Endothelial cell of umbilical vein (primary cell): ENCODE measurements at regions not wholly inside any gene's neighbourhood (a gene's known extent, or its start where the extent isn't known, plus 50 kb on each side); places are given as distances from the start of the nearest gene placed in this dataset.

ENCODE experiments used
- BruUV-seq: library from RNA; stranded (reverse); fragments of 400-500 nt; replicated peaks from 2 replicates; lab custom pipeline; 2021; lab: Mats Ljungman, UMichigan
- CTCF ChIA-PET: fragments of 300-600, 350-600 bp; sonication (Branson Sonifier 250); formaldehyde crosslinking; loops from one replicate; lab custom pipeline; 2021; ENCODE audit warnings: antibody characterized with exemption, inconsistent platforms; lab: Charles Lee
- POLR2A ChIA-PET: fragments of 300-600, 350-600 bp; sonication (Branson Sonifier 250); formaldehyde crosslinking; loops from one replicate; lab custom pipeline; 2021; ENCODE audit warnings: antibody characterized with exemption, inconsistent platforms; lab: Charles Lee
- DNase-seq: peaks from one replicate; pipeline ENCODE4 v3.0.0-alpha.2; 2011; ENCODE audit warnings: low read depth, low spot score
- FAIRE-seq: peaks from 2 replicates; lab custom pipeline; 2011; peaks lifted over from hg19 to GRCh38; lab: Jason Lieb, UNC
- H2AFZ ChIP-seq: 2 replicates; pipeline ENCODE4 v1.6.0; 2012; ENCODE audit warnings: low read depth, low read length, control low read depth, inconsistent platforms
- H3K27ac ChIP-seq: 2 replicates; pipeline ENCODE4 v1.5.1; 2011; ENCODE audit warnings: low read depth, mild to moderate bottlenecking, control low read depth, low read length, moderate library complexity; ENCODE audit not compliant: insufficient read depth
- H3K27me3 ChIP-seq, 2 experiments: 2 replicates each; pipeline versions ENCODE4 v1.6.0 to v1.6.1; 2011; ENCODE audit warnings: low read length in 2 of 2, mixed read lengths in 1 of 2; ENCODE audit not compliant: control insufficient read depth in 2 of 2, insufficient read depth in 2 of 2
- H3K36me3 ChIP-seq, 2 experiments: 2 replicates in 1 of 2; 3 replicates in 1 of 2; pipeline ENCODE4 v1.5.1; 2011; ENCODE audit warnings: low read length in 2 of 2, mild to moderate bottlenecking in 1 of 2, moderate library complexity in 1 of 2; ENCODE audit not compliant: control insufficient read depth in 2 of 2, insufficient read depth in 2 of 2; ENCODE audit errors: extremely low read depth in 1 of 2
- H3K4me1 ChIP-seq: 3 replicates; pipeline ENCODE4 v1.5.1; 2011; ENCODE audit warnings: mild to moderate bottlenecking, low read length; ENCODE audit not compliant: control insufficient read depth, insufficient read depth; ENCODE audit errors: extremely low read depth
- H3K4me2 ChIP-seq: 2 replicates; pipeline ENCODE4 v1.6.1; 2011; ENCODE audit warnings: low read length, control low read depth, mixed read lengths; ENCODE audit not compliant: insufficient read depth
- H3K4me3 ChIP-seq, 3 experiments: fragments of 200-600 bp in 1 of 3; sonication (generic), shearing (Covaris generic) in 1 of 3; replicated peaks in 1 of 3; 2 replicates each; pipeline ENCODE4 v1.5.1; 2011 to 2016; ENCODE audit warnings: control low read depth in 3 of 3, low read length in 3 of 3, mild to moderate bottlenecking in 2 of 3, inconsistent platforms in 1 of 3, low read depth in 1 of 3, moderate library complexity in 1 of 3; ENCODE audit not compliant: insufficient read depth in 1 of 3
- H3K79me2 ChIP-seq: 2 replicates; pipeline ENCODE4 v1.6.0; 2012; ENCODE audit warnings: low read length, inconsistent platforms; ENCODE audit not compliant: control insufficient read depth, insufficient read depth
- H3K9ac ChIP-seq: replicated peaks from 2 replicates; pipeline ENCODE3; 2011; ENCODE audit warnings: low read length, control low read depth; ENCODE audit not compliant: insufficient read depth; ENCODE audit errors: extremely low read depth
- H3K9me1 ChIP-seq: replicated peaks from 3 replicates; pipeline ENCODE4 v1.6.0; 2011; ENCODE audit warnings: mild to moderate bottlenecking, low read length; ENCODE audit not compliant: control insufficient read depth, insufficient read depth; ENCODE audit errors: extremely low read depth
- H3K9me3 ChIP-seq: replicated peaks from 2 replicates; pipeline ENCODE4 v1.5.1; 2012; ENCODE audit warnings: low read length, inconsistent platforms; ENCODE audit not compliant: control insufficient read depth, insufficient read depth
- H4K20me1 ChIP-seq: replicated peaks from 2 replicates; pipeline ENCODE3; 2011; ENCODE audit warnings: mild to moderate bottlenecking, low read length; ENCODE audit not compliant: control insufficient read depth, insufficient read depth; ENCODE audit errors: extremely low read depth
- EZH2 ChIP-seq: IDR thresholded peaks from 2 replicates; pipeline ENCODE4 v1.6.1; 2012; ENCODE audit warnings: borderline replicate concordance, low read depth, mild to moderate bottlenecking, moderate library complexity, low read length, inconsistent platforms; ENCODE audit not compliant: severe bottlenecking
- FOS ChIP-seq: IDR thresholded peaks from 2 replicates; pipeline ENCODE4 v1.6.1; 2011; ENCODE audit warnings: mild to moderate bottlenecking, low read length, moderate library complexity, borderline replicate concordance; ENCODE audit not compliant: insufficient read depth
- GATA2 ChIP-seq: IDR thresholded peaks from 2 replicates; pipeline ENCODE4 v1.7.0; 2011; ENCODE audit warnings: low read depth, mild to moderate bottlenecking, moderate library complexity, mixed read lengths, low read length; ENCODE audit not compliant: insufficient read length, insufficient read depth
- JUN ChIP-seq: IDR thresholded peaks from 2 replicates; pipeline ENCODE4 v1.6.1; 2011; ENCODE audit warnings: borderline replicate concordance, low read depth; ENCODE audit not compliant: insufficient read length, insufficient read depth
- MYC ChIP-seq: IDR thresholded peaks from one replicate; pipeline ENCODE4 v1.6.1; 2011; ENCODE audit warnings: mild to moderate bottlenecking, low read depth, low read length
- POLR2A ChIP-seq: IDR thresholded peaks from 2 replicates; pipeline ENCODE4 v1.6.1; 2012; ENCODE audit warnings: low read depth, mild to moderate bottlenecking, control low read depth, low read length
- POLR2AphosphoS5 ChIP-seq: IDR thresholded peaks from 2 replicates; pipeline ENCODE4 v1.6.1; 2012; ENCODE audit warnings: low read depth, mild to moderate bottlenecking, control low read depth, low read length, moderate library complexity; ENCODE audit not compliant: insufficient read depth
- dilution Hi-C: fragments of 300-500 bp; cut with MboI; formaldehyde crosslinking; loops from one replicate; pipeline ENCODE4 v1.15.0; 2019; ENCODE audit warnings: low sequenced_read_pairs; ENCODE audit not compliant: extremely low pct_ligation_motif_present
- intact Hi-C: fragments of 100-400 bp; cut with micrococcal nuclease; formaldehyde crosslinking; loops from one replicate; pipeline ENCODE4 v1.10.0; 2022
- TF ChIP-seq, protein P1 (sequence below): IDR thresholded peaks from 2 replicates; pipeline ENCODE4 v1.6.1; 2011; ENCODE audit not compliant: insufficient read depth, insufficient read length
- TF ChIP-seq, protein P2 (sequence below), 2 donors: IDR thresholded peaks; 1 replicate in 1 of 2; 2 replicates in 1 of 2; pipeline ENCODE4 v1.5.1; 2011; ENCODE audit warnings: low read length in 2 of 2, mild to moderate bottlenecking in 2 of 2, moderate library complexity in 2 of 2, control low read depth in 1 of 2, inconsistent platforms in 1 of 2, low read depth in 1 of 2; ENCODE audit not compliant: insufficient read depth in 1 of 2; ENCODE audit errors: extremely low read depth in 1 of 2

GRCh38 chr4:10204401-10205058, 87.9 kb upstream of the WDR1 start:
- intact Hi-C loops, result no loop called here
- POLR2A ChIA-PET, result no interaction called here
- Histone ChIP-seq H2AFZ (no peak overlapping the region), H3K9ac (no peak overlapping the region), H3K36me3 (no peaks in the 10 kb centered on the region), H3K4me3 (no peak overlapping the region), H4K20me1 (no peaks in the 10 kb centered on the region), H3K9me3 (no peaks in the 10 kb centered on the region), H3K4me2 (no peak overlapping the region), H3K4me1 (no peaks in the 10 kb centered on the region), H3K79me2 (no peaks in the 10 kb centered on the region), H3K9me1 (no peaks in the 10 kb centered on the region), H3K27me3 (no peaks in the 10 kb centered on the region), H3K27ac (no peak overlapping the region)
- CTCF ChIA-PET, result no interaction called here
- DNase-seq, result no peak
- TF ChIP-seq MYC, result no peak
- no peak for TF ChIP-seq POLR2A
- TF ChIP-seq EZH2, result no peak
- TF ChIP-seq POLR2AphosphoS5, result no peak
- TF ChIP-seq, protein P1, sequence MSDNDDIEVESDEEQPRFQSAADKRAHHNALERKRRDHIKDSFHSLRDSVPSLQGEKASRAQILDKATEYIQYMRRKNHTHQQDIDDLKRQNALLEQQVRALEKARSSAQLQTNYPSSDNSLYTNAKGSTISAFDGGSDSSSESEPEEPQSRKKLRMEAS, result no peak
- no peak for TF ChIP-seq JUN
- no TSS peak for BruUV-seq
- no peak for FAIRE-seq
- dilution Hi-C loops, result no loop called here

DNA sequence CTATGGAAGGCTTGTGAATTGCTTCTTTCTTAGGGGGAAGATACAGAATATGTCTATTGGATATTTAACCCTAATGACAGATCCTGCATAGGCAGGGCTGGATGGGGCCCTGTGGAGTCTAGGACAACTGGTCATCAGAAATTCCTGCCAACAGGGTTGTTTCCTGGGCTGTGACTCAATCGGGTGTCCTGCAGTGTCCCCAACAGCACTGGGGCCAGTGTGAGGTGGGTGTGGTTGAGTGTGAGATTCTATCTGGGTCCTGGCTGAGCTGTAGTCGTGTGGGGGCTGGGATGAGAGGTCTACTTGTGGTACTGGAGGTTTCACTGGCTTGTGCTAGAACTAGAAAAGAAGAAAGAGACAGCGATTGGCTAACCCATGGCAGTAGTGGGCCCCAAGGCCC, 87.3 kb upstream of the WDR1 start:
- Histone ChIP-seq H3K4me1 (no peaks in the 10 kb centered on the region), H3K27me3 (no peaks in the 10 kb centered on the region), H3K9ac (no peak overlapping the region), H3K4me3 (no peak overlapping the region), H3K27ac (no peak overlapping the region), H3K9me3 (no peaks in the 10 kb centered on the region), H3K4me2 (no peak overlapping the region), H2AFZ (no peak overlapping the region), H4K20me1 (no peaks in the 10 kb centered on the region), H3K36me3 (no peaks in the 10 kb centered on the region), H3K79me2 (no peaks in the 10 kb centered on the region), H3K9me1 (no peaks in the 10 kb centered on the region)
- FAIRE-seq, result no peak
- ChIA-PET CTCF (no interaction called here), POLR2A (no interaction called here)
- no peak for TF ChIP-seq JUN
- TF ChIP-seq, protein P2, sequence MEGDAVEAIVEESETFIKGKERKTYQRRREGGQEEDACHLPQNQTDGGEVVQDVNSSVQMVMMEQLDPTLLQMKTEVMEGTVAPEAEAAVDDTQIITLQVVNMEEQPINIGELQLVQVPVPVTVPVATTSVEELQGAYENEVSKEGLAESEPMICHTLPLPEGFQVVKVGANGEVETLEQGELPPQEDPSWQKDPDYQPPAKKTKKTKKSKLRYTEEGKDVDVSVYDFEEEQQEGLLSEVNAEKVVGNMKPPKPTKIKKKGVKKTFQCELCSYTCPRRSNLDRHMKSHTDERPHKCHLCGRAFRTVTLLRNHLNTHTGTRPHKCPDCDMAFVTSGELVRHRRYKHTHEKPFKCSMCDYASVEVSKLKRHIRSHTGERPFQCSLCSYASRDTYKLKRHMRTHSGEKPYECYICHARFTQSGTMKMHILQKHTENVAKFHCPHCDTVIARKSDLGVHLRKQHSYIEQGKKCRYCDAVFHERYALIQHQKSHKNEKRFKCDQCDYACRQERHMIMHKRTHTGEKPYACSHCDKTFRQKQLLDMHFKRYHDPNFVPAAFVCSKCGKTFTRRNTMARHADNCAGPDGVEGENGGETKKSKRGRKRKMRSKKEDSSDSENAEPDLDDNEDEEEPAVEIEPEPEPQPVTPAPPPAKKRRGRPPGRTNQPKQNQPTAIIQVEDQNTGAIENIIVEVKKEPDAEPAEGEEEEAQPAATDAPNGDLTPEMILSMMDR (IDR thresholded peaks at IDR 0.05; ENCODE audit: extremely low read depth in 1 of 2, insufficient read depth in 1 of 2, low read depth in 1 of 2, low read length in 2 of 2), result no peak
- TF ChIP-seq EZH2, result no peak
- no peak for TF ChIP-seq GATA2
- no peak for TF ChIP-seq POLR2AphosphoS5
- TF ChIP-seq FOS, result no peak
- TF ChIP-seq, protein P1, result no peak
- TF ChIP-seq POLR2A, result no peak
- no peak for TF ChIP-seq MYC
- dilution Hi-C loops (no loop called here), intact Hi-C loops (no loop called here)
- no TSS peak for BruUV-seq
- DNase-seq, result no peak
